ENCODE measurements at regions not wholly inside any gene's neighbourhood (a gene's known extent, or its start where the extent isn't known, plus 50 kb on each side); places are given as distances from the start of the nearest gene placed in this dataset.
A peak's percentile ranks its signal among the peaks of the same experiment; 100 is the strongest.

- Histone ChIP-seq H3K9me3 (ENCODE audit: low read length) (no peaks in the 10 kb centered on the region), H3K4me2 (ENCODE audit: low read depth, low read length) (peak overlapping the region; percentile 21), H3K27ac (ENCODE audit: extremely low read length, insufficient read depth, low read length) (no peak overlapping the region), H2AFZ (ENCODE audit: low read length) (no peak overlapping the region), H4K20me1 (ENCODE audit: insufficient read depth, low read length) (no peaks in the 10 kb centered on the region), H3K27me3 (ENCODE audit: control insufficient read depth in 1 of 2, insufficient read depth in 2 of 2, low read length in 2 of 2) (no peaks in the 10 kb centered on the region), H3K36me3 (replicated peaks in 1 of 2; ENCODE audit: control insufficient read depth in 1 of 2, insufficient read depth in 2 of 2, low read length in 2 of 2) (no peaks in the 10 kb centered on the region), H3K79me2 (ENCODE audit: insufficient read depth, low read length) (no peaks in the 10 kb centered on the region), H3K4me3 (replicated peaks in 1 of 3; ENCODE audit: insufficient read depth in 1 of 3, low read depth in 2 of 3, low read length in 3 of 3) (no peak overlapping the region), H3K4me1 (ENCODE audit: insufficient read depth, low read length) (peaks cover 63% of the 10 kb centered on the region), H3K9ac (ENCODE audit: insufficient read depth, low read depth, low read length) (no peak overlapping the region)
- FAIRE-seq (no peak), ATAC-seq (peak; percentile 8; the same call in 1 of the 3 replicates), DNase-seq (ENCODE audit: low spot score) (peak; percentile 11)
- intact Hi-C loops (cut with micrococcal nuclease; ENCODE audit: unreplicated experiment) (loop anchor here (10.0 kb wide), 1 partner anchor 303 kb away; the partner anchor contains the start of gene FZD1), in situ Hi-C loops (cut with HindIII; ENCODE audit: extremely low pct_ligation_motif_present, low pct_unique_long_range_greater_than_20kb) (no loop called here)
- POLR2A ChIA-PET: interaction anchor here (0.6 kb wide), 1 partner anchor 12 kb away, joined by 3 read pairs; no protein-coding TSS in a partner anchor
- TF ChIP-seq RFX5 (IDR thresholded peaks at IDR 0.05; ENCODE audit: low read depth, low read length) (peak; percentile 55; the same call in 1 of the 2 replicates), NR2F6 (IDR thresholded peaks at IDR 0.05) (peak; percentile 62), NR2F6 (CRISPR knock-in tag; IDR thresholded peaks at IDR 0.05) (peak; percentile 64), SNAI1 (CRISPR knock-in tag; IDR thresholded peaks at IDR 0.05; ENCODE audit: borderline replicate concordance) (no peak), NR2C2 (CRISPR knock-in tag; IDR thresholded peaks at IDR 0.05; ENCODE audit: borderline replicate concordance) (0 out of 2 replicates have a peak, but pooled peaks have one; percentile 16)
- BruUV-seq (replicated peaks): no TSS peak
- CTCF ChIA-PET (ENCODE audit: low intra/inter-chr PET ratio, low total read pairs): no interaction called here
- WGBS (ENCODE audit: low lambda C conversion rate): 49% methylated on average over 6 of the region's 7 CpGs
These were observed 303.1 kb downstream of the FZD1 start for GRCh38 chr7:91567081-91568012.

- Histone ChIP-seq H2AFZ (ENCODE audit: low read length) (no peak overlapping the region), H3K79me2 (ENCODE audit: insufficient read depth, low read length) (no peaks in the 10 kb centered on the region), H3K9ac (ENCODE audit: insufficient read depth, low read depth, low read length) (no peak overlapping the region), H4K20me1 (ENCODE audit: insufficient read depth, low read length) (no peaks in the 10 kb centered on the region), H3K4me3 (replicated peaks in 1 of 3; ENCODE audit: insufficient read depth in 1 of 3, low read depth in 2 of 3, low read length in 3 of 3) (no peak overlapping the region), H3K4me2 (ENCODE audit: low read depth, low read length) (0 out of 2 replicates have a peak overlapping the region, but pooled peaks have one; percentile 21), H3K4me1 (ENCODE audit: insufficient read depth, low read length) (peaks cover 63% of the 10 kb centered on the region), H3K9me3 (ENCODE audit: low read length) (no peaks in the 10 kb centered on the region), H3K27ac (ENCODE audit: extremely low read length, insufficient read depth, low read length) (no peak overlapping the region), H3K36me3 (replicated peaks in 1 of 2; ENCODE audit: control insufficient read depth in 1 of 2, insufficient read depth in 2 of 2, low read length in 2 of 2) (no peaks in the 10 kb centered on the region), H3K27me3 (ENCODE audit: control insufficient read depth in 1 of 2, insufficient read depth in 2 of 2, low read length in 2 of 2) (no peaks in the 10 kb centered on the region)
- ATAC-seq (no peak), FAIRE-seq (no peak), DNase-seq (ENCODE audit: low spot score) (no peak)
- ChIA-PET CTCF (ENCODE audit: low intra/inter-chr PET ratio, low total read pairs) (no interaction called here), POLR2A (interaction anchor here (0.6 kb wide), 1 partner anchor 12 kb away, joined by 3 read pairs; no protein-coding TSS in a partner anchor)
- TF ChIP-seq ZNF367 (CRISPR knock-in tag; IDR thresholded peaks at IDR 0.05; ENCODE audit: borderline replicate concordance): no peak
- TF ChIP-seq MIER3 (CRISPR knock-in tag; IDR thresholded peaks at IDR 0.05; ENCODE audit: borderline replicate concordance): no peak
- in situ Hi-C loops (cut with HindIII; ENCODE audit: extremely low pct_ligation_motif_present, low pct_unique_long_range_greater_than_20kb) (no loop called here), intact Hi-C loops (cut with micrococcal nuclease; ENCODE audit: unreplicated experiment) (loop anchor here (10.0 kb wide), 1 partner anchor 303 kb away; the partner anchor contains the start of gene FZD1)
- WGBS (ENCODE audit: low lambda C conversion rate): 50% methylated on average over 1 of the region's 1 CpG
- no TSS peak for BruUV-seq (replicated peaks)
These were observed 303.9 kb downstream of the FZD1 start for GRCh38 chr7:91568138-91568537.

All from HepG2 (cell line).